ENCODE measurements at regions not wholly inside any gene's neighbourhood (a gene's known extent, or its start where the extent isn't known, plus 50 kb on each side); places are given as distances from the start of the nearest gene placed in this dataset.

- TF ChIP-seq CTCF (conservative IDR thresholded peaks at IDR 0.05; ENCODE audit: low read depth, low read length) (no peak), EZH2 (IDR thresholded peaks at IDR 0.05; ENCODE audit: borderline replicate concordance, low read depth, low read length, poor library complexity, severe bottlenecking) (no peak)
Observed at GRCh38 chr1:58324558-58324957, 222.0 kb downstream of the OMA1 start.
